NCI-H2029 treated with DMSO at 0.1 percent for 48 hours (cell line): ENCODE measurements at regions not wholly inside any gene's neighbourhood (a gene's known extent, or its start where the extent isn't known, plus 50 kb on each side); places are given as distances from the start of the nearest gene placed in this dataset.

Experiments used
- DNase-seq: peaks from one replicate; lab custom pipeline; 2025; lab: John Stamatoyannopoulos, UW

- DNase-seq = peak; percentile 11
Measured at GRCh38 chr6:30396833-30397479, 52.0 kb downstream of the RPP21 start.

DNA sequence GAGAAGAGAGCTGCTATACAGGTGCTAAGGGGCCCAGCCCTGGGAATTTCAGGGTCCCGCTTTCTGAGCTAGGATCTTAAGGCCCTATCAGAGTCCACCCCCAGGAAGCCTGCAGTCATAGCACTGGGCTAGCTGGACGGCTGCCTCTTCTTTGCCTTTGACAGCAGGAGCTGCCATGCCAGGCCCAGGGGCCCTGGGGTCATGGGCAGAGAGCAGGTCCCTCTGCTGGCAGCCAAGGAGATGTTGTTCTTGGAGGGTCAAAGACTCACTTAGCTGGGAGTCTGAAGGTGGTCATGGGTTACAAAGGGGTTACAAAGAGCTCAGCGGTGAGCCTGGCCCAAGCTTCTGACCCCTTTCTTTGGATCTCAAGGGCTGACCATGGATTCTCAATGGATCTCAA, 52.7 kb downstream of the RPP21 start:
- DNase-seq = no peak

DNA sequence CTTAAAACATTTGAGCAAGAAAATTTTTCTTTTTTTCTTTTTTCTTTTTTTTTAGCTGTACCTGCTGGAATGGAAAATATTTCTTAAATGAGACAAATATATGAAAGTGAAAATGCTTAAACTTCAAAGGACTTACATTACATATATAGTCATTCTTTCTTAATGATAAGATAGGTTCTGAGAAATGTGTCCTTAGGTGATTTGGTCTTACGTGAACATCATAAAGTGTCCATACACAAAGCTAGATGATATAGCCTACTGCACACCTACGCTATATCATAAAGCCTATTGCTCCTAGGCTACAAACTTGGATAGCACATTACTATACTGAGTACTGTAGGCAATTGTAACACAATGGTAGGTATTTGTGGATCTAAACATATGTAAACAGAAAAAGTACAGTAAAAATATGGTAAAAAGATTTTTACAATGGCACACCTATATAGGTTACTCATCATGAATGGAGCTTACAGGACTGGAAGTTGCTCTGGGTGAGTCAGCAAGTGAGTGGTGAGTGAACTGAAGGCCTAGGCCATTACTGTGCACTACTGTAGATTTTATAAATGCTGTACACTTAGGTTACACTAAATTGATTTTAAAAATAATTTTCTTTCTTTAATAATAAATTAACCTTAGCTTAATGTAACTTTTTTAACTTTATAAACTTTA, 54.6 kb downstream of the RPP21 start:
- DNase-seq = no peak

- DNase-seq = no peak
Measured at GRCh38 chr6:30405934-30406333, 61.0 kb downstream of the RPP21 start.

- DNase-seq = no peak
Measured at GRCh38 chr6:30409184-30409583, 64.2 kb downstream of the RPP21 start.

DNA sequence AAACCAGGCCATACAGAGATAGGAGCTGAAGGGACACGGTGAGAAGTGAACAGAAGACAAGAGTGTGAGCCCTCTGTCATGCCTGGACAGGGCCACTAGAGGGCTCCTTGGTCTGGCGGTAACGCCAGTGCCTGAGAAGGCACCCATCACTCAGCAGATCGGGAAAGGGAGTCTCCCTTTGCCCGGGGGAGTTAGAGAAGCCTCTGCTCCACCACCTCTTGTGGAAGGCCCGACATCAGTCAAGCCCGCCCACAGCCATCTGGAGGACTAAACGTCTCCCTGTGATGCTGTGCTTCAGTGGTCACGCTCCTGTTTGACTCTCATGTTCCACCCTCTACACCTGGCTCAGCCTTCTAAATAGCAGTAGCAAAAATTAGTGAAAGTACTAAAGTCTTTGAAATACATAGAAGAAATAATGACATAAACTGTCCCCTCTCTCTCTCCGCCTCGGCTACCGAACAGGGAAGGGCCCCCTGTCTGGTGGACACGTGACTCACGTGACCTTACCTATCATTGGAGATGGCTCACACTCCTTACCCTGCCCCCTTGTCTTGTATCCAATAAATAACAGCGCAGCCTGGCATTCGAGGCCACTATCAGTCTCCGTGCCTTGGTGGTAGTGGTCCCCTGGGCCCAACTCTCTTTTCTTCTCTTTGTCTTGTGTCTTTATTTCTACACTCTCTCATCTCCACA, 66.7 kb downstream of the RPP21 start:
- peak; percentile 12 for DNase-seq

DNA sequence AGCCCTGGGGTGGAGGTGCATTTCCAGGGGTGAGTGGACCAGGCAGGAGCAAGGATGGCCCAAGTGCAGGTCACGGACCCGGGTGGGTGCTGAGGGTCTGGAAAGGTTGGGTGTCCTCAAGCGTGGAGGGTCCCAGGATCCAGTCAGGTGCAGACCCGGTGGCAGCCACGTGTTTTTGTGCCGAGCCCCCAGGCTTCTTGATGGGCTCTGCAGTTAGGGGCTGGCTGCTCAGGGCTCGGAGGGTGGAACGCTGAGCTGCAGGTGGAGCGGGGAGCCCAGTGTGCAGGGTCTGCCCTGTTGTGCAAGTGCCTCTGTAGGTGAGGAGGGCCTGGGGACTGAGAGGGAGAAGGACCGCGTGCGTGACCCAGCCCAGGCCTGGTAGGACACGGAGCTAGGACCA, 70.9 kb upstream of the HLA-E start:
- no peak for DNase-seq

DNA sequence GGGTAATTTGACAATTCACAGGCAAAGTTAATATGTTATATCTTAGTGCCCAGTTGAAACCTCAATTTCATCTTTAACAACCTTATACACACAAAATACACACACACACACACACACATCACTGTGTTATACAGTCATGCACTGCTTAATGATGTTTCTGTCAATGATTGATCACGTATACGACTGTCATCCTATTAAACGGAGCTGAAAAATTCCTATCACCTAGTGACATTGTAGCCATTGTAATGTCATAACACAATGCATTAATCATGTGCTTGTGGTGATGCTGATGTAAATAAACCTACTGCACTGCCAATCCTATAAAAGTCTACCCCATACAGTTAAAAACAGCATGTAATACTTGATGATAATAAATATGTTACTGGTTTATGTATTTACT, 64.8 kb upstream of the HLA-E start:
- DNase-seq = no peak
